Hepatocyte (in vitro differentiated cells): ENCODE measurements at regions not wholly inside any gene's neighbourhood (a gene's known extent, or its start where the extent isn't known, plus 50 kb on each side); places are given as distances from the start of the nearest gene placed in this dataset. TPM values are rescaled to one million over a fixed set of nuclear protein-coding genes. Genes with fewer than 3 reads are reported as not detected.
"Not testable (repeated sequence)": the region's sequence is repeated elsewhere in the genome, so short reads cannot be mapped to it uniquely, and the experiment has no call there.

Experiments
- DNase-seq: peaks from one replicate; pipeline ENCODE4 v3.0.0-alpha.2; 2016; ENCODE audit warnings: low spot score
- H2AFZ ChIP-seq: fragments of 200-600 bp; sonication (generic); 2 replicates; pipeline ENCODE4 v1.6.0; 2016; ENCODE audit warnings: antibody characterized with exemption, mild to moderate bottlenecking
- H3K27ac ChIP-seq: fragments of 200-600 bp; sonication (generic); 2 replicates; pipeline ENCODE4 v1.5.1; 2016; ENCODE audit warnings: mild to moderate bottlenecking
- H3K27me3 ChIP-seq: fragments of 200-600 bp; sonication (generic); 2 replicates; pipeline ENCODE4 v1.6.1; 2016
- H3K36me3 ChIP-seq: fragments of 200-600 bp; sonication (generic); replicated peaks from 2 replicates; pipeline ENCODE4 v1.5.1; 2016; ENCODE audit warnings: low read depth; ENCODE audit not compliant: insufficient read depth
- H3K4me1 ChIP-seq: fragments of 200-600 bp; sonication (generic); 2 replicates; pipeline ENCODE4 v1.5.1; 2016; ENCODE audit warnings: mild to moderate bottlenecking, moderate library complexity; ENCODE audit not compliant: insufficient read depth
- H3K4me2 ChIP-seq: fragments of 200-600 bp; sonication (generic); 2 replicates; pipeline ENCODE4 v1.6.0; 2016
- H3K4me3 ChIP-seq: fragments of 200-600 bp; sonication (generic); 2 replicates; pipeline ENCODE4 v1.5.1; 2016; ENCODE audit warnings: mild to moderate bottlenecking
- H3K79me2 ChIP-seq: fragments of 200-600 bp; sonication (generic); 2 replicates; pipeline ENCODE4 v1.6.0; 2017; ENCODE audit warnings: mild to moderate bottlenecking
- H3K9me2 ChIP-seq: fragments of 200-600 bp; sonication (generic); replicated peaks from 2 replicates; pipeline ENCODE4 v1.6.0; 2017; ENCODE audit warnings: mild to moderate bottlenecking; ENCODE audit not compliant: insufficient read depth
- H3K9me3 ChIP-seq: fragments of 200-600 bp; sonication (generic); 2 replicates; pipeline ENCODE4 v1.5.1; 2016; ENCODE audit warnings: low read depth, mild to moderate bottlenecking
- H4K20me1 ChIP-seq: fragments of 200-600 bp; sonication (generic); 2 replicates; pipeline ENCODE4 v1.6.0; 2016; ENCODE audit warnings: mild to moderate bottlenecking; ENCODE audit not compliant: insufficient read depth, poor library complexity, severe bottlenecking
- CTCF ChIP-seq: fragments of 200-600 bp; sonication (generic); IDR thresholded peaks from 2 replicates; pipeline ENCODE4 v1.5.1; 2016; ENCODE audit warnings: antibody characterized with exemption, mild to moderate bottlenecking; ENCODE audit not compliant: poor library complexity
- EZH2 ChIP-seq: fragments of 200-600 bp; sonication (generic); IDR thresholded peaks from 2 replicates; pipeline ENCODE4 v1.6.1; 2016; ENCODE audit warnings: antibody characterized with exemption, mild to moderate bottlenecking, borderline replicate concordance
- EZH2phosphoT487 ChIP-seq: fragments of 200-600 bp; sonication (generic); IDR thresholded peaks from one replicate; pipeline ENCODE4 v1.6.1; 2018; ENCODE audit warnings: antibody characterized with exemption, mild to moderate bottlenecking, low read depth, moderate library complexity; ENCODE audit not compliant: unreplicated experiment, severe bottlenecking
- WGBS: methylation state at CpG from one replicate; pipeline ENCODE4 v1.1.6; 2016; ENCODE audit warnings: low lambda C conversion rate; ENCODE audit errors: missing lambda C conversion rate; 5-methylcytosine and 5-hydroxymethylcytosine counted together
- small RNA-seq: library from RNA; depleted of rRNA; stranded (forward); fragments of <200 nt; gene quantifications from one replicate; pipeline ENCODE3, GENCODE V24; 2014

DNA sequence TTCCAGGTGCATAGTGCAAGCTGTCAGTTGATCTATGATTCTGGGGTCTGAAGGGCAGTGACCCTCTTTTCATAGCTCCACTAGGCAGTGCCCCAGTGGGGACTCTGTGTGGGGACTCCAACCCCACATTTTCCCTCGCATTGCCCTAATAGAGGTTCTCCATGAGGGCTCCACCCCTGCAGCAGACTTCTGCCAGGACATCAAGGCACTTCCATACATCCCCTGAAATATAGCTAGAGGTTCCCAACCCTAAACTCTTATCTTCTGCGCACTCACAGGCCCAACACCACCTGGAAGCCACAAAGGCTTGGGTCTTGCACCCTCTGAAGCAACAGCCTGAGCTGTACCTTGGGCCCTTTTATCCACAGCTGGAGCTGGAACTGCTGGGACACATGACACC is 65.7 kb upstream of the PKN2 start:
- Histone ChIP-seq H2AFZ (no peak overlapping the region), H3K4me3 (no peak overlapping the region), H3K4me2 (no peak overlapping the region), H3K79me2 (no peaks in the 10 kb centered on the region), H3K4me1 (no peaks in the 10 kb centered on the region), H3K9me2 (no peaks in the 10 kb centered on the region), H4K20me1 (no peaks in the 10 kb centered on the region), H3K9me3 (no peaks in the 10 kb centered on the region), H3K27ac (no peak overlapping the region), H3K27me3 (no peaks in the 10 kb centered on the region), H3K36me3 (no peaks in the 10 kb centered on the region)
- 85% methylated on average over 2 of the region's 2 CpGs for WGBS
- TF ChIP-seq EZH2phosphoT487 = no peak
- no peak for TF ChIP-seq CTCF
- TF ChIP-seq EZH2 = no peak
- DNase-seq = no peak

- not testable (repeated sequence) for H4K20me1 ChIP-seq, H3K79me2 ChIP-seq, H3K27me3 ChIP-seq, H3K36me3 ChIP-seq, H3K9me2 ChIP-seq, H3K4me2 ChIP-seq, DNase-seq, H3K9me3 ChIP-seq, H3K4me3 ChIP-seq, H3K27ac ChIP-seq, H2AFZ ChIP-seq, H3K4me1 ChIP-seq
- WGBS = 70% methylated on average over 1 of the region's 1 CpG
Measured at GRCh38 chr1:88623101-88623500, 61.0 kb upstream of the PKN2 start.

Small RNAs in the stretch of these regions (small RNA-seq; reads per million reads assigned to genes)
- gene AL049861.1 = not detected
- not detected for gene RF02271
- not detected for gene RN7SL583P
- not detected for gene RNA5SP52
